H1 (cell line): ENCODE measurements at regions not wholly inside any gene's neighbourhood (a gene's known extent, or its start where the extent isn't known, plus 50 kb on each side); places are given as distances from the start of the nearest gene placed in this dataset.

Experiments
- CTCF ChIA-PET: fragments of 300-600 bp; sonication (Branson Sonifier 250); formaldehyde crosslinking; loops from one replicate; lab custom pipeline; 2021; ENCODE audit not compliant: partially characterized antibody; lab: Charles Lee
- POLR2A ChIA-PET: fragments of 300-600 bp; sonication (Branson Sonifier 250); formaldehyde crosslinking; loops from one replicate; lab custom pipeline; 2021; ENCODE audit warnings: inconsistent platforms; ENCODE audit not compliant: partially characterized antibody; lab: Charles Lee
- DNase-seq, 2 experiments: peaks; one replicate each; pipeline versions ENCODE4 v3.0.0 to v3.0.0-alpha.2; 2010 to 2022; ENCODE audit warnings: low spot score in 2 of 2, low read depth in 1 of 2, mixed read lengths in 1 of 2
- FAIRE-seq: peaks from 2 replicates; lab custom pipeline; 2011; peaks lifted over from hg19 to GRCh38; lab: Jason Lieb, UNC
- H2AFZ ChIP-seq: 2 replicates; pipeline ENCODE4 v1.8.1; 2012; ENCODE audit warnings: low read length, inconsistent platforms
- H2AK5ac ChIP-seq: 2 replicates; pipeline ENCODE4 v1.6.1; 2013; ENCODE audit warnings: low read depth, low read length
- H2BK120ac ChIP-seq: replicated peaks from 2 replicates; pipeline ENCODE3; 2013; ENCODE audit warnings: low read depth, low read length, inconsistent platforms
- H2BK12ac ChIP-seq: 2 replicates; pipeline ENCODE4 v1.6.1; 2013; ENCODE audit warnings: low read depth, low read length
- H2BK15ac ChIP-seq: 2 replicates; pipeline ENCODE4 v1.6.1; 2013; ENCODE audit warnings: low read length
- H2BK20ac ChIP-seq: 2 replicates; pipeline ENCODE4 v1.6.1; 2013; ENCODE audit warnings: low read length
- H2BK5ac ChIP-seq: 2 replicates; pipeline ENCODE4 v1.6.1; 2013; ENCODE audit warnings: low read depth, low read length
- H3K14ac ChIP-seq: 2 replicates; pipeline ENCODE4 v1.6.1; 2013; ENCODE audit warnings: inconsistent platforms; ENCODE audit not compliant: insufficient read length
- H3K18ac ChIP-seq: 2 replicates; pipeline ENCODE4 v1.6.1; 2013; ENCODE audit warnings: low read length; ENCODE audit errors: extremely low read depth
- H3K23ac ChIP-seq: 2 replicates; pipeline ENCODE4 v1.6.1; 2013; ENCODE audit warnings: inconsistent platforms; ENCODE audit not compliant: insufficient read length
- H3K23me2 ChIP-seq: 2 replicates; pipeline ENCODE4 v1.6.1; 2013; ENCODE audit warnings: low read depth, low read length
- H3K27ac ChIP-seq: 2 replicates; pipeline ENCODE4 v1.6.1; 2011; ENCODE audit warnings: low read depth, low read length, inconsistent platforms
- H3K27me3 ChIP-seq, 4 experiments: replicated peaks in 1 of 4; 1 replicate in 1 of 4; 2 replicates in 3 of 4; pipeline versions ENCODE4 v1.6.1 to v1.8.1; 2011 to 2013; ENCODE audit warnings: low read length in 3 of 4, mild to moderate bottlenecking in 3 of 4, inconsistent platforms in 2 of 4, mixed read lengths in 2 of 4, moderate library complexity in 1 of 4; ENCODE audit not compliant: control insufficient read depth in 3 of 4, insufficient read depth in 3 of 4; ENCODE audit errors: extremely low read depth in 1 of 4
- H3K36me3 ChIP-seq, 4 experiments: 2 replicates each; pipeline versions ENCODE4 v1.6.1 to v1.8.1; 2011 to 2013; ENCODE audit warnings: mild to moderate bottlenecking in 4 of 4, low read length in 3 of 4, moderate library complexity in 2 of 4, control low read depth in 1 of 4, inconsistent platforms in 1 of 4; ENCODE audit not compliant: insufficient read depth in 4 of 4, control insufficient read depth in 2 of 4
- H3K4ac ChIP-seq: replicated peaks from 2 replicates; pipeline ENCODE3; 2013; ENCODE audit warnings: low read length, low read depth, mixed read lengths, inconsistent platforms; ENCODE audit not compliant: insufficient read length
- H3K4me1 ChIP-seq, 4 experiments: replicated peaks in 1 of 4; 1 replicate in 1 of 4; 2 replicates in 3 of 4; pipeline versions ENCODE4 v1.6.1 to v1.8.1; 2011 to 2013; ENCODE audit warnings: low read length in 3 of 4, inconsistent platforms in 2 of 4, mixed read lengths in 1 of 4; ENCODE audit not compliant: insufficient read depth in 4 of 4, control insufficient read depth in 3 of 4
- H3K4me2 ChIP-seq, 2 experiments: 2 replicates each; pipeline versions ENCODE4 v1.6.1 to v1.8.1; 2011 to 2013; ENCODE audit warnings: low read depth in 2 of 2, low read length in 2 of 2, control low read depth in 1 of 2, inconsistent platforms in 1 of 2, mild to moderate bottlenecking in 1 of 2; ENCODE audit not compliant: insufficient read depth in 1 of 2
- H3K4me3 ChIP-seq, 4 experiments: fragments of 200-600, 300-600 bp in 1 of 4; sonication (generic), shearing (Covaris generic), sonication (Bioruptor Twin) in 1 of 4; 2 replicates each; pipeline versions ENCODE4 v1.5.1 to v1.8.1; 2011 to 2016; ENCODE audit warnings: low read length in 4 of 4, low read depth in 3 of 4, control low read depth in 2 of 4, inconsistent platforms in 2 of 4, mild to moderate bottlenecking in 2 of 4, mixed read lengths in 1 of 4, moderate library complexity in 1 of 4; ENCODE audit not compliant: insufficient read depth in 2 of 4; ENCODE audit errors: extremely low read depth in 1 of 4
- H3K56ac ChIP-seq: replicated peaks from 2 replicates; pipeline ENCODE3; 2013; ENCODE audit warnings: low read depth, mild to moderate bottlenecking, mixed read lengths, low read length, inconsistent platforms; ENCODE audit not compliant: insufficient read length
- H3K79me1 ChIP-seq: 2 replicates; pipeline ENCODE4 v1.6.1; 2013; ENCODE audit warnings: low read depth, low read length, control low read depth
- H3K79me2 ChIP-seq, 2 experiments: 2 replicates each; pipeline versions ENCODE4 v1.6.1 to v1.8.1; 2012 to 2013; ENCODE audit warnings: low read length in 2 of 2, mild to moderate bottlenecking in 2 of 2, inconsistent platforms in 1 of 2; ENCODE audit not compliant: insufficient read depth in 2 of 2, control insufficient read depth in 1 of 2
- H3K9ac ChIP-seq, 4 experiments: replicated peaks in 1 of 4; 1 replicate in 1 of 4; 2 replicates in 3 of 4; pipeline versions ENCODE4 v1.6.1 to v1.8.1; 2011 to 2013; ENCODE audit warnings: low read depth in 3 of 4, low read length in 3 of 4, control low read depth in 2 of 4, mild to moderate bottlenecking in 2 of 4, moderate library complexity in 2 of 4, inconsistent platforms in 1 of 4; ENCODE audit errors: extremely low read depth in 1 of 4
- H3K9me3 ChIP-seq, 2 experiments: 2 replicates each; pipeline versions ENCODE4 v1.6.1 to v1.8.1; 2012 to 2013; ENCODE audit warnings: mild to moderate bottlenecking in 2 of 2, moderate library complexity in 2 of 2, control low read depth in 1 of 2, inconsistent platforms in 1 of 2, low read depth in 1 of 2, low read length in 1 of 2, mixed read lengths in 1 of 2; ENCODE audit not compliant: insufficient read depth in 2 of 2
- H4K20me1 ChIP-seq, 2 experiments: replicated peaks in 1 of 2; 2 replicates each; pipeline versions ENCODE3 to v1.8.1; 2011 to 2013; ENCODE audit warnings: inconsistent platforms in 2 of 2, low read length in 2 of 2, mild to moderate bottlenecking in 1 of 2; ENCODE audit not compliant: insufficient read depth in 2 of 2, control insufficient read depth in 1 of 2
- H4K5ac ChIP-seq: 2 replicates; pipeline ENCODE4 v1.6.1; 2013; ENCODE audit warnings: low read length, low read depth, mixed read lengths, inconsistent platforms; ENCODE audit not compliant: insufficient read length
- H4K8ac ChIP-seq: 2 replicates; pipeline ENCODE4 v1.8.0; 2013; ENCODE audit warnings: mild to moderate bottlenecking, moderate library complexity, low read length, inconsistent platforms; ENCODE audit not compliant: insufficient read depth; ENCODE audit errors: extremely low read depth
- H4K91ac ChIP-seq: replicated peaks from 2 replicates; pipeline ENCODE3; 2013; ENCODE audit warnings: low read length, mixed read lengths, inconsistent platforms; ENCODE audit not compliant: insufficient read length
- SIRT6 ChIP-seq: IDR thresholded peaks from one replicate; pipeline ENCODE4 v1.7.1; 2012; ENCODE audit warnings: low read length, inconsistent platforms
- TAF7 ChIP-seq: optimal IDR thresholded peaks from 2 replicates; pipeline ENCODE3; 2011; ENCODE audit warnings: low read depth, mild to moderate bottlenecking, inconsistent platforms, low read length, moderate library complexity, borderline replicate concordance
- WGBS, 2 experiments: shearing (Covaris generic) in 1 of 2; methylation state at CpG; one replicate each; pipeline versions ENCODE4 v1.1.6 to v1.1.7; 2013 to 2015; ENCODE audit warnings: low lambda C conversion rate in 2 of 2, mixed read lengths in 2 of 2, inconsistent platforms in 1 of 2, low coverage in 1 of 2, missing lambda C conversion rate in 1 of 2; ENCODE audit not compliant: insufficient replicate concordance in 2 of 2, insufficient coverage in 1 of 2, insufficient read length in 1 of 2; ENCODE audit errors: extremely low coverage in 1 of 2, missing lambda C conversion rate in 1 of 2; 5-methylcytosine and 5-hydroxymethylcytosine counted together

GRCh38 chrX:38474543-38474942, 86.8 kb upstream of the TSPAN7 start:
- Histone ChIP-seq H3K18ac (no peak overlapping the region), H3K9me3 (no peaks in the 10 kb centered on the region), H3K56ac (no peak overlapping the region), H3K36me3 (no peaks in the 10 kb centered on the region), H2BK15ac (no peak overlapping the region), H4K5ac (no peak overlapping the region), H2BK20ac (no peak overlapping the region), H3K4ac (no peak overlapping the region), H2AFZ (no peak overlapping the region), H3K9ac (no peak overlapping the region), H3K27me3 (no peaks in the 10 kb centered on the region), H3K23ac (no peak overlapping the region), H3K14ac (no peak overlapping the region), H3K23me2 (no peaks in the 10 kb centered on the region), H2BK120ac (no peak overlapping the region), H2BK12ac (no peak overlapping the region), H2AK5ac (no peak overlapping the region), H4K20me1 (no peaks in the 10 kb centered on the region), H3K79me1 (no peaks in the 10 kb centered on the region), H3K27ac (no peak overlapping the region), H4K91ac (no peak overlapping the region), H3K4me1 (no peaks in the 10 kb centered on the region), H4K8ac (no peak overlapping the region), H3K79me2 (no peaks in the 10 kb centered on the region), H3K4me3 (no peak overlapping the region), H3K4me2 (no peak overlapping the region), H2BK5ac (no peak overlapping the region)
- no peak for DNase-seq
- WGBS, 2 experiments: 74% methylated on average over 3 of the region's 3 CpGs; no CpG with 5 or more reads in 1 of the 2 experiments
- no peak for FAIRE-seq
- ChIA-PET CTCF (interaction anchor here (1.0 to 1.1 kb wide), 3 partner anchors 8 to 98 kb away, joined by 3 to 4 read pairs (median 4); no protein-coding TSS in a partner anchor), POLR2A (no interaction called here)
- TF ChIP-seq TAF7 (no peak), SIRT6 (no peak)
